Omental fat pad (tissue), 3 donors: ENCODE measurements at regions not wholly inside any gene's neighbourhood (a gene's known extent, or its start where the extent isn't known, plus 50 kb on each side); places are given as distances from the start of the nearest gene placed in this dataset.
A peak's percentile ranks its signal among the peaks of the same experiment; 100 is the strongest.

ENCODE experiments used
- ATAC-seq: fragments of 150-250 bp; one replicate; pipeline ENCODE4 v1.9.1; 2016; ENCODE audit warnings: mild to moderate bottlenecking, moderate library complexity; ENCODE audit not compliant: low FRiP score
- DNase-seq: peaks from one replicate; pipeline ENCODE4 v3.0.0-alpha.2; 2019; ENCODE audit warnings: low spot score
- CTCF ChIP-seq, 3 donors: fragments of 450-650 bp; IDR thresholded peaks; one replicate each; pipeline ENCODE4 v1.5.1; 2016 to 2017; ENCODE audit warnings: antibody characterized with exemption in 3 of 3, mild to moderate bottlenecking in 3 of 3, moderate library complexity in 2 of 3

- peak; percentile 43 for DNase-seq
- peak; percentile 87 for ATAC-seq
- TF ChIP-seq CTCF (IDR thresholded peaks at IDR 0.05) = no peak
Observed at GRCh38 chr10:69684020-69684980, 54.3 kb downstream of the FAM241B start.

- ATAC-seq (no peak), DNase-seq (no peak)
- no peak for TF ChIP-seq CTCF (IDR thresholded peaks at IDR 0.05)
Observed at GRCh38 chr10:69684981-69685353, 54.9 kb downstream of the FAM241B start.

- no peak for DNase-seq
- ATAC-seq = no peak
- TF ChIP-seq CTCF (IDR thresholded peaks at IDR 0.05) = no peak
Observed at GRCh38 chr10:69685426-69685801, 55.4 kb downstream of the FAM241B start.

GRCh38 chr10:69685802-69686585 is 55.9 kb downstream of the FAM241B start:
- DNase-seq (no peak), ATAC-seq (no peak)
- no peak for TF ChIP-seq CTCF (IDR thresholded peaks at IDR 0.05)

GRCh38 chr10:69686866-69687265 is 56.8 kb downstream of the FAM241B start:
- no peak for DNase-seq
- no peak for TF ChIP-seq CTCF (IDR thresholded peaks at IDR 0.05)

GRCh38 chr10:69687426-69687825 is 57.4 kb downstream of the FAM241B start:
- ATAC-seq = no peak
- no peak for DNase-seq
- no peak for TF ChIP-seq CTCF (IDR thresholded peaks at IDR 0.05)

More at GRCh38 chr10:69686866-69687265, 56.8 kb downstream of the FAM241B start:
- ATAC-seq = no peak
